22Rv1 (cell line): ENCODE measurements at regions not wholly inside any gene's neighbourhood (a gene's known extent, or its start where the extent isn't known, plus 50 kb on each side); places are given as distances from the start of the nearest gene placed in this dataset.

Source experiments
- ZFX ChIP-seq: fragments of 450-650 bp; IDR thresholded peaks from 2 replicates; pipeline ENCODE4 v1.6.1; 2017; ENCODE audit warnings: antibody characterized with exemption, borderline replicate concordance
- TF ChIP-seq, protein P1 (sequence below): fragments of 450-650 bp; IDR thresholded peaks from 2 replicates; pipeline ENCODE4 v1.5.1; 2017; ENCODE audit warnings: mild to moderate bottlenecking

DNA sequence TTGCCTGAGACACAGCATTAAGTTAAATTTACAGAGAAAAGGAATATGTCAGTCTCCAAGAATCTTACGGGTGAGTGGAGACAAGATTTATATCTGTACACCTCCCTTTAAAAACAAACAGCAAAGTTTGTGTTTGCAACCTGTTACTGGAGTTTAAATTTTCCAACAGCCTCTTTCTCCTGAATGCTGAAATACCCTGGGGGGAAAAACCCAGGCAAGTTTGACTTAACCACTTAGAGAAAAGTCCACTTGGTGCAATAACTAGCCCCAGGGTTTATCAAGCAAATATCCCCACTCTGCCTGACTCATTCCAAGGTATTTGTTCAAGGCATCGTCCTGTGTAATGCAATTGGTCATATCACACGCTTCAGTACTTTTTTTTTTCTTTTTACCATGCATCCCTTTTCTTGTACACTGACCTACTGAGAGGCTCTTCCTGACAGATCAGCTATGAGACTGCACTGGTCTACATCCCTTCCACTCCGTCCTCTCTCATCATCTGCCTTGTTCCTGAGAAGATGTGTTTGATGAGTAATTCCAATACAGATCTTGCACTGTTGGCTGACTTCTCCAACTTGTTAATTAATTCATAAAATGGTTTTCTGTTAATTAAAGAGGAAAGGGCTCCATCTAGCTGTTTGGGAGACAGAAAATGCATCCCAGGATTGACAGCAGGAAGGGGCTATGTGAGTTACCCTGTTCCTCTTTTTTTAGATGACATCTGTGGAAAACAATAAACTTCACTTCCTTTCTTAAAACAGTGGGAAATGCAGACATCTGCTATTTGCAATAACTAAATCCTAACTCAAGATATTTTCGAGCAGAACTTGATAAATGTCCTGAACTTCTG, 212.5 kb upstream of the IRS2 start:
- TF ChIP-seq, protein P1, sequence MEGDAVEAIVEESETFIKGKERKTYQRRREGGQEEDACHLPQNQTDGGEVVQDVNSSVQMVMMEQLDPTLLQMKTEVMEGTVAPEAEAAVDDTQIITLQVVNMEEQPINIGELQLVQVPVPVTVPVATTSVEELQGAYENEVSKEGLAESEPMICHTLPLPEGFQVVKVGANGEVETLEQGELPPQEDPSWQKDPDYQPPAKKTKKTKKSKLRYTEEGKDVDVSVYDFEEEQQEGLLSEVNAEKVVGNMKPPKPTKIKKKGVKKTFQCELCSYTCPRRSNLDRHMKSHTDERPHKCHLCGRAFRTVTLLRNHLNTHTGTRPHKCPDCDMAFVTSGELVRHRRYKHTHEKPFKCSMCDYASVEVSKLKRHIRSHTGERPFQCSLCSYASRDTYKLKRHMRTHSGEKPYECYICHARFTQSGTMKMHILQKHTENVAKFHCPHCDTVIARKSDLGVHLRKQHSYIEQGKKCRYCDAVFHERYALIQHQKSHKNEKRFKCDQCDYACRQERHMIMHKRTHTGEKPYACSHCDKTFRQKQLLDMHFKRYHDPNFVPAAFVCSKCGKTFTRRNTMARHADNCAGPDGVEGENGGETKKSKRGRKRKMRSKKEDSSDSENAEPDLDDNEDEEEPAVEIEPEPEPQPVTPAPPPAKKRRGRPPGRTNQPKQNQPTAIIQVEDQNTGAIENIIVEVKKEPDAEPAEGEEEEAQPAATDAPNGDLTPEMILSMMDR, result peak; percentile 43
- no peak for TF ChIP-seq ZFX
